Lower leg skin (tissue), 3 donors: ENCODE measurements at regions not wholly inside any gene's neighbourhood (a gene's known extent, or its start where the extent isn't known, plus 50 kb on each side); places are given as distances from the start of the nearest gene placed in this dataset.

Experiments
- CTCF ChIP-seq, 3 donors: fragments of 450-650 bp; IDR thresholded peaks; one replicate each; pipeline ENCODE4 v1.5.1; 2016; ENCODE audit warnings: antibody characterized with exemption in 3 of 3, mild to moderate bottlenecking in 3 of 3, moderate library complexity in 2 of 3
- POLR2A ChIP-seq, 2 donors: fragments of 450-650 bp; IDR thresholded peaks; one replicate each; pipeline ENCODE4 v1.6.1; 2016 to 2017; ENCODE audit warnings: antibody characterized with exemption in 2 of 2, mild to moderate bottlenecking in 1 of 2, moderate library complexity in 1 of 2

- TF ChIP-seq CTCF (IDR thresholded peaks at IDR 0.05) (no peak), POLR2A (IDR thresholded peaks at IDR 0.05) (no peak)
Observed at GRCh38 chr18:51610481-51610880, 413.0 kb upstream of the MEX3C start.
